HCT116 (cell line): ENCODE measurements at regions not wholly inside any gene's neighbourhood (a gene's known extent, or its start where the extent isn't known, plus 50 kb on each side); places are given as distances from the start of the nearest gene placed in this dataset. TPM values are rescaled to one million over a fixed set of nuclear protein-coding genes. Genes with fewer than 3 reads are reported as not detected.
"Not testable (repeated sequence)": the region's sequence is repeated elsewhere in the genome, so short reads cannot be mapped to it uniquely, and the experiment has no call there.

Experiments used
- ATAC-seq: fragments of 200-7000 bp; cut with Tn5 transposase; 2 replicates; pipeline ENCODE4 v1.9.1; 2020; ENCODE audit warnings: mild to moderate bottlenecking, moderate library complexity
- BruUV-seq: library from RNA; stranded (reverse); fragments of 400-500 nt; replicated peaks from 2 replicates; lab custom pipeline; 2021; lab: Mats Ljungman, UMichigan
- CTCF ChIA-PET: fragments of 300-600 bp; sonication (Branson Sonifier 250); formaldehyde crosslinking; loops from one replicate; lab custom pipeline; 2021; ENCODE audit warnings: antibody characterized with exemption; lab: Charles Lee
- POLR2A ChIA-PET: fragments of 300-600, 350-600 bp; sonication (Branson Sonifier 250); formaldehyde crosslinking; loops from one replicate; lab custom pipeline; 2021; ENCODE audit warnings: antibody characterized with exemption; lab: Charles Lee
- RAD21 ChIA-PET, 2 experiments: fragments of 300-600 bp; sonication (Branson Sonifier 250); formaldehyde crosslinking; loops; one replicate each; lab custom pipeline; 2023; ENCODE audit warnings: low total read pairs in 2 of 2; ENCODE audit not compliant: uncharacterized antibody in 2 of 2, unreplicated experiment in 2 of 2, low non-redundant PET in 1 of 2; lab: Charles Lee
- DNase-seq: peaks from one replicate; pipeline ENCODE4 v3.0.0-alpha.2; 2010; ENCODE audit warnings: low read depth, low spot score
- H2AFZ ChIP-seq: fragments of 200-600 bp; shearing (Covaris generic), sonication (generic); 2 replicates; pipeline ENCODE4 v1.6.1; 2017; ENCODE audit warnings: low read depth, mixed run types, mixed read lengths, antibody characterized with exemption, low read length; ENCODE audit not compliant: poor library complexity, severe bottlenecking
- H3K27ac ChIP-seq: 2 replicates; pipeline ENCODE4 v1.5.1; 2012; ENCODE audit warnings: low read depth, low read length
- H3K27me3 ChIP-seq: fragments of 200-600 bp; sonication (generic); 2 replicates; pipeline ENCODE4 v1.6.1; 2016; ENCODE audit warnings: mixed run types, low read length, mixed read lengths; ENCODE audit not compliant: insufficient read depth
- H3K36me3 ChIP-seq, 2 experiments: fragments of 200-500 bp in 1 of 2; fragments of 200-600 bp in 1 of 2; sonication (Bioruptor generic) in 1 of 2; sonication (generic) in 1 of 2; 2 replicates each; pipeline versions ENCODE4 v1.5.1 to v1.6.1; 2014 to 2016; ENCODE audit warnings: low read length in 2 of 2, inconsistent platforms in 1 of 2, mixed read lengths in 1 of 2, mixed run types in 1 of 2; ENCODE audit not compliant: insufficient read depth in 2 of 2, control insufficient read depth in 1 of 2
- H3K4me1 ChIP-seq, 2 experiments: fragments of 200-600 bp in 1 of 2; sonication (generic) in 1 of 2; 2 replicates each; pipeline versions ENCODE4 v1.5.1 to v1.6.1; 2012 to 2017; ENCODE audit warnings: low read length in 2 of 2, inconsistent platforms in 1 of 2, mild to moderate bottlenecking in 1 of 2, mixed read lengths in 1 of 2, mixed run types in 1 of 2, moderate library complexity in 1 of 2; ENCODE audit not compliant: insufficient read depth in 2 of 2, control insufficient read depth in 1 of 2
- H3K4me2 ChIP-seq: fragments of 200-600 bp; sonication (generic); 2 replicates; pipeline ENCODE4 v1.6.1; 2017; ENCODE audit warnings: mixed run types, low read length, mixed read lengths
- H3K4me3 ChIP-seq, 2 experiments: fragments of 200-600 bp in 1 of 2; sonication (generic) in 1 of 2; replicated peaks in 1 of 2; 2 replicates each; pipeline ENCODE4 v1.5.1; 2011 to 2016; ENCODE audit warnings: low read length in 2 of 2, control low read depth in 1 of 2, low read depth in 1 of 2, mild to moderate bottlenecking in 1 of 2, mixed read lengths in 1 of 2, mixed run types in 1 of 2
- H3K79me2 ChIP-seq: fragments of 200-600 bp; sonication (generic); 2 replicates; pipeline ENCODE4 v1.6.1; 2017; ENCODE audit warnings: mild to moderate bottlenecking, mixed run types, low read length, moderate library complexity, mixed read lengths; ENCODE audit not compliant: insufficient read depth
- H3K9ac ChIP-seq: fragments of 200-600 bp; sonication (generic); 2 replicates; pipeline ENCODE4 v1.6.1; 2016; ENCODE audit warnings: low read length, mixed read lengths
- H3K9me2 ChIP-seq: fragments of 200-600 bp; sonication (generic), shearing (Covaris generic); 2 replicates; pipeline ENCODE4 v1.6.1; 2017; ENCODE audit warnings: mixed run types, mild to moderate bottlenecking, moderate library complexity; ENCODE audit not compliant: insufficient read depth
- H3K9me3 ChIP-seq, 2 experiments: fragments of 200-500 bp in 1 of 2; fragments of 200-600 bp in 1 of 2; sonication (Bioruptor generic) in 1 of 2; sonication (generic) in 1 of 2; 2 replicates each; pipeline ENCODE4 v1.6.1; 2014 to 2017; ENCODE audit warnings: low read length in 2 of 2, mixed read lengths in 2 of 2, inconsistent platforms in 1 of 2, low read depth in 1 of 2, mild to moderate bottlenecking in 1 of 2, mixed run types in 1 of 2, moderate library complexity in 1 of 2; ENCODE audit not compliant: control insufficient read depth in 1 of 2, insufficient read depth in 1 of 2
- H4K20me1 ChIP-seq: fragments of 200-600 bp; sonication (generic), shearing (Covaris generic); 2 replicates; pipeline ENCODE4 v1.6.1; 2017; ENCODE audit warnings: mixed run types, mild to moderate bottlenecking, moderate library complexity; ENCODE audit not compliant: insufficient read depth
- intact Hi-C: fragments of 100-400 bp; cut with micrococcal nuclease; formaldehyde crosslinking; loops from 2 replicates; pipeline ENCODE4 v1.10.0; 2022
- microRNA-seq: library from miRNA; unstranded; fragments of <30 nt; microRNA quantifications from one replicate; pipeline ENCODE4, GENCODE V29; 2016; ENCODE audit warnings: borderline number of aligned reads

GRCh38 chr21:8466642-8467041, 2054.7 kb upstream of the TPTE start:
- H3K4me1 ChIP-seq, POLR2A ChIA-PET, RAD21 ChIA-PET, H3K79me2 ChIP-seq, BruUV-seq, DNase-seq, H4K20me1 ChIP-seq, H3K27me3 ChIP-seq, H3K9me2 ChIP-seq, H3K9me3 ChIP-seq, ATAC-seq, H3K4me2 ChIP-seq, H3K4me3 ChIP-seq, intact Hi-C loops, H3K36me3 ChIP-seq, H2AFZ ChIP-seq, CTCF ChIA-PET, H3K9ac ChIP-seq, H3K27ac ChIP-seq: not testable (repeated sequence)

Small RNA genes in the stretch of these regions (microRNA-seq; reads per million reads assigned to microRNA genes)
- gene MIR6724-3 (not detected), gene MIR6724-4 (not detected)
